ENCODE measurements at regions not wholly inside any gene's neighbourhood (a gene's known extent, or its start where the extent isn't known, plus 50 kb on each side); places are given as distances from the start of the nearest gene placed in this dataset.

DNA sequence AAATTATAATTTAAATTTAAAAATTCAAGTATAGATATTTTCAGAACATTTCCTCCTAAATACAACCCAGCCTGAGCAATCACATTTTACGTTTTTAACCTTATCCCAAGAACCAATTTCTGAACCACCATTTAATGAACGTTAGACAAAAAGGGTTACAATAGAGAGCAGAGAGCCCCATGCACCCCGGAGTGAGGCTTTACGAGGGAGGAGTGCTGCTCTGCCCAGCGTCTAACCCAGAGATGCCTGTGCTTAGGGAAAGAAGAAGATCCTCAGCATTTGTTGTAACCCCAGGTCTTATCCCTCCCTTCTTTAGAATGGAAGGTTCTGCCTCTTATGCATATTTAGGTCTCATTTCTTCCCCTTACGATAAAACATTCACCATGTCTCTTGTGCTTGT is 169.1 kb downstream of the ICE1 start:
- TF ChIP-seq, protein P1, sequence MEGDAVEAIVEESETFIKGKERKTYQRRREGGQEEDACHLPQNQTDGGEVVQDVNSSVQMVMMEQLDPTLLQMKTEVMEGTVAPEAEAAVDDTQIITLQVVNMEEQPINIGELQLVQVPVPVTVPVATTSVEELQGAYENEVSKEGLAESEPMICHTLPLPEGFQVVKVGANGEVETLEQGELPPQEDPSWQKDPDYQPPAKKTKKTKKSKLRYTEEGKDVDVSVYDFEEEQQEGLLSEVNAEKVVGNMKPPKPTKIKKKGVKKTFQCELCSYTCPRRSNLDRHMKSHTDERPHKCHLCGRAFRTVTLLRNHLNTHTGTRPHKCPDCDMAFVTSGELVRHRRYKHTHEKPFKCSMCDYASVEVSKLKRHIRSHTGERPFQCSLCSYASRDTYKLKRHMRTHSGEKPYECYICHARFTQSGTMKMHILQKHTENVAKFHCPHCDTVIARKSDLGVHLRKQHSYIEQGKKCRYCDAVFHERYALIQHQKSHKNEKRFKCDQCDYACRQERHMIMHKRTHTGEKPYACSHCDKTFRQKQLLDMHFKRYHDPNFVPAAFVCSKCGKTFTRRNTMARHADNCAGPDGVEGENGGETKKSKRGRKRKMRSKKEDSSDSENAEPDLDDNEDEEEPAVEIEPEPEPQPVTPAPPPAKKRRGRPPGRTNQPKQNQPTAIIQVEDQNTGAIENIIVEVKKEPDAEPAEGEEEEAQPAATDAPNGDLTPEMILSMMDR (conservative IDR thresholded peaks at IDR 0.05; ENCODE audit: low read length): no peak
- no peak for DNase-seq (ENCODE audit: low read depth)
- H3K4me3 ChIP-seq (ENCODE audit: low read length): no peak overlapping the region

DNA sequence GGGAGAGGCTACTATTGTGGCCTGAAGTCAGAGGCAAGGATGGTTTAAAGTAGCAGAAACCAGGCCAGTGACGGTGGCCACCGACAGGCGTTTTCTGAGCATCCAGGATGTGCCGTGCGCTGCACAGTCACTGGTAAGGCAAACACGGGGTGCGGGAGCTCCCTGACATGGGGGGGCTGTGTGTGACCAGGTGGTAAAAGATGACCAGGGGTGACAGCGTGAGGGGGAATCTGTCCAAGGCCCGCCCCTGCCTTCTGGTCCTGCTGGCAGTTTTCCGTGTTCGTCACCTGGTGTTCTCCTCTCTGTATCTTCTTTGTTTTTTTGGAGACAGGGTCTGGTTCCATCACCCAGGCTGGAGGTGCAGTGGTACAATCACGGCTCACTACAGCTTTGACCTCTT is 167.4 kb downstream of the ICE1 start:
- H3K4me3 ChIP-seq (ENCODE audit: low read length): no peak overlapping the region
- DNase-seq (ENCODE audit: low read depth): no peak
- TF ChIP-seq, protein P1 (conservative IDR thresholded peaks at IDR 0.05; ENCODE audit: low read length): no peak

DNA sequence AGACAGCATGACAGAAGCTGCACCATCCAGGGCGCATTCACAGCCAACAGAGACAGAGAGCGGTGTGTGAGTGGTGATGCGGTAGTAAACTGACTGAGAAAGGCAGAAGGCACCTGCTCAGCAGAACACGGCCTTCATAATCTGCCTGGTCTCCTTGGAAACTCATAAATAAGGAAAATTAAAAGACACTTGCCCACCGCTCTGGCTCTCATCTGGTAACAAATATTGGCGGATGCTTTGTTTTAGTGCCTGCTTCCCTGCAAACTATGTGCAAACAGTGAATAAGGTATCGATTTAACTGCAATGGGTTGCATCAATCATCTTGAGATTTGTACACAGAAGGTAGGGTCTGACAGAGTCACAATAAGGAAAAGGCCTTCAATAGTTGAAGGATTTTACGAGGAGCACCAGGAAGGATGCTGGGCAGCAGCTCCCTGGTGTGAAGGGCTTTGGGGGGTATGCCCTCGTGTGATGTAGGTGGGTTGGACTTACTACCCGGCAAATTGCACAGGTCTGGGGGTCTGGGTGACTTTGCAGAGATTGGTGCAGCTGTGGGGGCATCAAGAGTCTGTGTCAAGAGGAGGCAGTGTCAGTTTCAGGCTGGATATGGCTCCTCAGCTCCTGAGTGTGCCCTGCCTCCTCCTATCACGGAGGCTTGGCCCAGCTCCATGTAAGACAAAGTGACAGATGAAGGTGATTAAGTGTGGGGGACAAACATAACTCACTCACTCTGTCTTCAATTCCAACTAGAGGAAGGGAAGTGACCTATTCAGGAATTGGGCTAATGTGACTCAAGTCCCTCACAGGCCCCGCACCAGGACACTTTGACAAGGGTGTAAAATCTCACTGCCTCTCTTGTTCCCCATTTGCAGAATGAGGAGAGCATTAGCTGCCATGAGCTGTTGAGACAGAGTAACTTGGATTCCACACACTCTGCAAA is 166.7 kb downstream of the ICE1 start:
- DNase-seq (ENCODE audit: low read depth): no peak
- H3K4me3 ChIP-seq (ENCODE audit: low read length): no peak overlapping the region
- TF ChIP-seq, protein P1 (conservative IDR thresholded peaks at IDR 0.05; ENCODE audit: low read length): no peak

DNA sequence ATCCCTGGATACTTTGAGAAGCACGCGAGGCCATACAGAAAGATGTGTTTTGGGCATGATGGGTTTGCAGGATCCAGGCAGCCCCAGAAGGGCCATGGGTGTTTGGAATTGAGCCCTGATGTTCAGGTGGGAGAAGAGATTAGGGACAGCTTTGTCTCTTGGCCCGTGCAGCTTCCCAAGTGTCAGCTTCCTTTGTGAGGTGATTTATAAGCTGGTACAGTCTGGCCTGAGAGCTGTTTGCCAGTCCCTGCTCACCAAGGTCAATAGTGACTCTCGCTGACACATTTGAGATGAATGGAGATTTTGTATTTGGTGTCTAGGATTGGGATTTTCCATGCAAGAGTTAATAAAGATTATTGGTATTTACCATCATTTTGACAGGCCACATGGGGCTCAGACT is 165.9 kb downstream of the ICE1 start:
- no peak overlapping the region for H3K4me3 ChIP-seq (ENCODE audit: low read length)
- no peak for DNase-seq (ENCODE audit: low read depth)
- TF ChIP-seq, protein P1 (conservative IDR thresholded peaks at IDR 0.05; ENCODE audit: low read length): no peak

DNA sequence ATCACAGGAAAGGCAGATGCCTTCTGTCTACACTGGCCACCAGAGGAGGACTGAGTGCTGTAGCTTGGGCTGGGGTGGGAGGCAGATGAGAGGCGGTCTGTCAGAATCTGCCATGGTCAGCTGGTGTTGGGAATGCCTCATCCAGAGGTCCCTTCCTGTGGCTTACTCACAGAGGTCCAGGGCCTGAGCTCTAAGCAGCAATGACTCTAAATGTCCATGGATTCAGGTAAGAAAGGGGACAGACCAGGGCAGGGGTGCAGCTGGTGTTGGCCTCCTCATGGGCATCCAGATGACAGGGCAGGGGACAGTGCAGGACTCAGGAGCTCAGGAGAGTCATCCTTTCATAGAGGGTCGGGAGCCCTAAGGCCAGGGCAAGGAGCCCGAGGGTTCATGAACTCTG is 165.0 kb downstream of the ICE1 start:
- no peak for DNase-seq (ENCODE audit: low read depth)
- TF ChIP-seq, protein P1 (conservative IDR thresholded peaks at IDR 0.05; ENCODE audit: low read length): no peak
- H3K4me3 ChIP-seq (ENCODE audit: low read length): no peak overlapping the region

DNA sequence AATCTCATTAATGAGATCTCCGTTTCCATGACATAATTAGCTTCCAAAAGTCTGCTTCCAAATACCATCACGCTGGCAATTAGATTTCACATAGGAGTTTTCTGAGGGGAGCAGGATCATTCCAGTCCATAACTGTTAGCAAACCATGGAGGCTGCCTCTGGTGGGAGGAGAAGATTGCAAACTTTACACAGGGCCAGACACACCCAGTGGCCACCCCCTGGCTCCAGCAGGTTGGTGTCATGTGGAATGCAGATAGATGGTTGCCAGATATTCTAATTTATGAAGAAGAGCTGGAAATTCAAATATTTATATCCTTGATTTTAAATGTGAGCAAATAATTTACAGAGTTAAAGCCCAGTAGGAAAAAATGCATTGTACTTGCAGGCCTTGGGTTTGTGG is 164.2 kb downstream of the ICE1 start:
- no peak for DNase-seq (ENCODE audit: low read depth)
- TF ChIP-seq, protein P1 (conservative IDR thresholded peaks at IDR 0.05; ENCODE audit: low read length): no peak

DNA sequence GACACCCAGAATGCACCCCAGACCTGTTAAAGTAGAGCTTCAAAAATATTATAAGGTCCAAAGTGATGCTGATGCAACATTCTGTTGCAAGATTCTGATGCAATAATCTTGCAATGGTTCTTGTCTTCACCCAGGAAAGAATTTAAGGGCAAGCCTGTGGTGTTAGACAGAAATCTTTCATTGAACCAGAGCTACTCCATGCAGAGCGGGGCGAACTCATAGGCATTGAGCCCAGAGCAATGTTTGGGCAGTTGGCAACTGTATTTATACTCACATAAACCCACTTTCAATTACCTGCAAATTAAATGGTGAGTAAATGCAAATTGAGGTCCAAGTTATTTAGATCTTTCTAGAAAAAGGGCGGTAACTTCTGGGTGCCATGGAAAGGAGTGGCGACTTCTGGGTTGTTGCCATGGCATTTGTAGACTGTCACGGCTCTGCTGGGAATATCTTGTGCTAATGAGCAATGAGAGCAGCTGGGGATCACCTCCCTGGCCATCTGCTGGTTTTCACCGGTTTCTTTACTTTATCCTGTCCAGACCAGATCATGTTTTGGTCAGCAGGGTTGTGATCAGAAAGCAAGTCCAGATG is 163.4 kb downstream of the ICE1 start:
- H3K4me3 ChIP-seq (ENCODE audit: low read length): no peak overlapping the region
- peak; percentile 7 for DNase-seq (ENCODE audit: low read depth)
- TF ChIP-seq, protein P1 (conservative IDR thresholded peaks at IDR 0.05; ENCODE audit: low read length): no peak

More for the DNA sequence above, 164.2 kb downstream of the ICE1 start:
- no peak overlapping the region for H3K4me3 ChIP-seq (ENCODE audit: low read length)
